ENCODE measurements at regions not wholly inside any gene's neighbourhood (a gene's known extent, or its start where the extent isn't known, plus 50 kb on each side); places are given as distances from the start of the nearest gene placed in this dataset.

DNA sequence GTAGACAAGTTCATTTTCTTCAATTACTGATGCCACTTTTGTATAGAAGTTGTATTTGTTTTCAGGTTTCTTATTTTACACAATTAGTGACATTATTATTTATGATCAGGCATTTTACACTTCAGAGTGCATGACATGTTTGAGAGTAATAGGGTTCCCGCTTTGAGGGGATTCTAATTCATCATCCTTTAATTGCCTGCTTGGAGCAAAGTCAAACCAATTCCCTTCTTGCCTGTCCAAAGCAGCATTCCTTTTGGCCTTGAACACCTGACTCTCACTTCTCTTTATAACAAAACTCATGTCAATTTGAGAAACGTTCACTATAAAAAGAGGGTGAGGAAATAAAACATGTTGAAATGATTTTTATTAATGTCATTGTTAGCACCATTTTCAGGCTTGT, 1149.4 kb downstream of the NXPH1 start:
- Histone ChIP-seq H3K4me2 (ENCODE audit: low read length) (no peak overlapping the region), H4K20me1 (ENCODE audit: insufficient read depth) (no peaks in the 10 kb centered on the region), H3K79me2 (replicated peaks; ENCODE audit: insufficient read depth, low read length) (no peaks in the 10 kb centered on the region), H3K9me2 (ENCODE audit: insufficient read depth, low read length) (no peaks in the 10 kb centered on the region), H3F3A (ENCODE audit: insufficient read depth, low read length, poor library complexity, severe bottlenecking) (no peaks in the 10 kb centered on the region), H3K4me3 (ENCODE audit: low read length) (no peak overlapping the region), H3K27me3 (ENCODE audit: insufficient read depth, low read depth, low read length) (no peaks in the 10 kb centered on the region), H3K9ac (ENCODE audit: low read length) (no peak overlapping the region), H3K9me3 (ENCODE audit: low read length) (no peaks in the 10 kb centered on the region), H3K36me3 (ENCODE audit: insufficient read depth, low read length) (no peaks in the 10 kb centered on the region), H2AFZ (ENCODE audit: low read depth, low read length) (no peak overlapping the region), H3K27ac (ENCODE audit: low read length) (no peak overlapping the region)
- no peak for TF ChIP-seq POLR2AphosphoS5 (IDR thresholded peaks at IDR 0.05)
- TF ChIP-seq REST (IDR thresholded peaks at IDR 0.05; ENCODE audit: borderline replicate concordance) = no peak
- TF ChIP-seq EP300 (conservative IDR thresholded peaks at IDR 0.05; ENCODE audit: poor library complexity, severe bottlenecking) = no peak
- no peak for TF ChIP-seq RAD21 (conservative IDR thresholded peaks at IDR 0.05)
- TF ChIP-seq SMC3 (conservative IDR thresholded peaks at IDR 0.05; ENCODE audit: poor library complexity) = no peak
- no peak for TF ChIP-seq MXI1 (conservative IDR thresholded peaks at IDR 0.05; ENCODE audit: poor library complexity, severe bottlenecking)
- TF ChIP-seq EZH2 (IDR thresholded peaks at IDR 0.05; ENCODE audit: borderline replicate concordance, insufficient read depth, low read length, poor library complexity, severe bottlenecking) = no peak
- TF ChIP-seq TAF1 (IDR thresholded peaks at IDR 0.05; ENCODE audit: low read depth) = no peak
- TF ChIP-seq, protein P1, sequence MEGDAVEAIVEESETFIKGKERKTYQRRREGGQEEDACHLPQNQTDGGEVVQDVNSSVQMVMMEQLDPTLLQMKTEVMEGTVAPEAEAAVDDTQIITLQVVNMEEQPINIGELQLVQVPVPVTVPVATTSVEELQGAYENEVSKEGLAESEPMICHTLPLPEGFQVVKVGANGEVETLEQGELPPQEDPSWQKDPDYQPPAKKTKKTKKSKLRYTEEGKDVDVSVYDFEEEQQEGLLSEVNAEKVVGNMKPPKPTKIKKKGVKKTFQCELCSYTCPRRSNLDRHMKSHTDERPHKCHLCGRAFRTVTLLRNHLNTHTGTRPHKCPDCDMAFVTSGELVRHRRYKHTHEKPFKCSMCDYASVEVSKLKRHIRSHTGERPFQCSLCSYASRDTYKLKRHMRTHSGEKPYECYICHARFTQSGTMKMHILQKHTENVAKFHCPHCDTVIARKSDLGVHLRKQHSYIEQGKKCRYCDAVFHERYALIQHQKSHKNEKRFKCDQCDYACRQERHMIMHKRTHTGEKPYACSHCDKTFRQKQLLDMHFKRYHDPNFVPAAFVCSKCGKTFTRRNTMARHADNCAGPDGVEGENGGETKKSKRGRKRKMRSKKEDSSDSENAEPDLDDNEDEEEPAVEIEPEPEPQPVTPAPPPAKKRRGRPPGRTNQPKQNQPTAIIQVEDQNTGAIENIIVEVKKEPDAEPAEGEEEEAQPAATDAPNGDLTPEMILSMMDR (IDR thresholded peaks at IDR 0.05; ENCODE audit: poor library complexity, severe bottlenecking) = no peak

DNA sequence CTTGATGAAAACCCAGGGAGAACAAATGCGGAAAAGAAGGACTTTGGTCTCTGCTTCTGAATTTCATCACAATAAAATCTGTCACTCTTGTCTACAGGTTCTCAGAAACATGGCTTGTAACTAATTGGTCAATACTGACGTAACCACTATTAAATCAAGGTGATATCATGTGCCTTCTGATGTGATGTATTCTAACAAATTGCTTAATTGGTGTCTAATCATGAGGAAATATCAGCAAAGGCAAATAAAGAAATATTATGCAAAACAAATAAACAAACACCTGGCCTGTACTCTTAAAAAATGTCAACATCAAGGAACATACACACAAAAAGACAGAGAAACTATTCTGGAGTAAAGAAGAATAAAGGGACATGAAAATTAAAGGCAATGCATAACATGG, 1165.0 kb downstream of the NXPH1 start:
- Histone ChIP-seq H3K36me3 (ENCODE audit: insufficient read depth, low read length) (no peaks in the 10 kb centered on the region), H3K4me3 (ENCODE audit: low read length) (no peak overlapping the region), H3K79me2 (replicated peaks; ENCODE audit: insufficient read depth, low read length) (no peaks in the 10 kb centered on the region), H3K27ac (ENCODE audit: low read length) (no peak overlapping the region), H3K4me2 (ENCODE audit: low read length) (no peak overlapping the region), H3K9me3 (ENCODE audit: low read length) (no peaks in the 10 kb centered on the region), H3K27me3 (ENCODE audit: insufficient read depth, low read depth, low read length) (no peaks in the 10 kb centered on the region), H2AFZ (ENCODE audit: low read depth, low read length) (no peak overlapping the region), H3K9ac (ENCODE audit: low read length) (no peak overlapping the region), H3F3A (ENCODE audit: insufficient read depth, low read length, poor library complexity, severe bottlenecking) (no peaks in the 10 kb centered on the region), H4K20me1 (ENCODE audit: insufficient read depth) (no peaks in the 10 kb centered on the region), H3K9me2 (ENCODE audit: insufficient read depth, low read length) (no peaks in the 10 kb centered on the region)
- TF ChIP-seq MXI1 (conservative IDR thresholded peaks at IDR 0.05; ENCODE audit: poor library complexity, severe bottlenecking) = no peak
- TF ChIP-seq, protein P1 (IDR thresholded peaks at IDR 0.05; ENCODE audit: poor library complexity, severe bottlenecking) = no peak
- no peak for TF ChIP-seq EZH2 (IDR thresholded peaks at IDR 0.05; ENCODE audit: borderline replicate concordance, insufficient read depth, low read length, poor library complexity, severe bottlenecking)
- no peak for TF ChIP-seq POLR2AphosphoS5 (IDR thresholded peaks at IDR 0.05)
- TF ChIP-seq RAD21 (conservative IDR thresholded peaks at IDR 0.05) = no peak
- TF ChIP-seq EP300 (conservative IDR thresholded peaks at IDR 0.05; ENCODE audit: poor library complexity, severe bottlenecking) = no peak
- TF ChIP-seq REST (IDR thresholded peaks at IDR 0.05; ENCODE audit: borderline replicate concordance) = no peak

All from neural cell (in vitro differentiated cells).